OCI-LY3 (cell line): ENCODE measurements at regions not wholly inside any gene's neighbourhood (a gene's known extent, or its start where the extent isn't known, plus 50 kb on each side); places are given as distances from the start of the nearest gene placed in this dataset.

ENCODE experiments used
- H2AFZ ChIP-seq: fragments of 200-600, 300-600 bp; shearing (Covaris generic); 2 replicates; pipeline ENCODE4 v1.6.0; 2014; ENCODE audit warnings: antibody characterized with exemption, low read depth, low read length
- H3K27ac ChIP-seq: fragments of 200-600, 300-600 bp; sonication (generic); 2 replicates; pipeline ENCODE4 v1.5.1; 2014; ENCODE audit warnings: mild to moderate bottlenecking, low read length, moderate library complexity, mixed read lengths
- H3K27me3 ChIP-seq: fragments of 200-600, 300-600 bp; sonication (generic); 2 replicates; pipeline ENCODE4 v1.6.1; 2014; ENCODE audit warnings: low read depth, low read length, mixed read lengths
- H3K36me3 ChIP-seq: fragments of 200-600, 300-600 bp; sonication (generic); replicated peaks from 2 replicates; pipeline ENCODE3; 2014; ENCODE audit warnings: low read depth, low read length, mixed read lengths
- H3K4me1 ChIP-seq: fragments of 300-600, 200-600 bp; sonication (generic); 2 replicates; pipeline ENCODE4 v1.6.1; 2014; ENCODE audit warnings: low read length, mixed read lengths
- H3K4me2 ChIP-seq: fragments of 200-600, 300-600 bp; sonication (generic); 2 replicates; pipeline ENCODE4 v1.6.1; 2014; ENCODE audit warnings: low read length, mixed read lengths
- H3K4me3 ChIP-seq: fragments of 300-600, 200-600 bp; sonication (generic); 2 replicates; pipeline ENCODE4 v1.5.1; 2014; ENCODE audit warnings: antibody characterized with exemption, mild to moderate bottlenecking, low read length, moderate library complexity
- H3K79me2 ChIP-seq: fragments of 300-600, 200-600 bp; shearing (Covaris generic); 2 replicates; pipeline ENCODE4 v1.6.1; 2014; ENCODE audit warnings: mild to moderate bottlenecking, low read length, mixed read lengths
- H3K9ac ChIP-seq: fragments of 300-600, 200-600 bp; shearing (Covaris generic); 2 replicates; pipeline ENCODE4 v1.6.0; 2014; ENCODE audit warnings: mild to moderate bottlenecking, low read length, moderate library complexity
- H3K9me3 ChIP-seq: fragments of 200-600, 300-600 bp; shearing (Covaris generic); 2 replicates; pipeline ENCODE4 v1.6.1; 2014; ENCODE audit warnings: low read length, mixed read lengths; ENCODE audit not compliant: insufficient read depth
- H4K20me1 ChIP-seq: fragments of 200-600, 300-600 bp; sonication (generic); 2 replicates; pipeline ENCODE4 v1.6.1; 2016; ENCODE audit warnings: low read length, mixed read lengths; ENCODE audit not compliant: insufficient read depth
- EZH2phosphoT487 ChIP-seq: fragments of 200-600 bp; shearing (Covaris generic); IDR thresholded peaks from 2 replicates; pipeline ENCODE4 v1.6.1; 2018; ENCODE audit warnings: antibody characterized with exemption, mixed run types, low read depth
- TF ChIP-seq, protein P1 (sequence below): fragments of 200-600, 300-600 bp; sonication (generic); IDR thresholded peaks from 2 replicates; pipeline ENCODE4 v1.5.1; 2014; ENCODE audit warnings: antibody characterized with exemption, low read length, low read depth

- Histone ChIP-seq H3K79me2 (no peaks in the 10 kb centered on the region), H3K4me3 (no peak overlapping the region), H3K27me3 (no peaks in the 10 kb centered on the region), H3K4me2 (no peak overlapping the region), H3K36me3 (no peaks in the 10 kb centered on the region), H3K4me1 (no peaks in the 10 kb centered on the region), H3K9ac (no peak overlapping the region), H2AFZ (no peak overlapping the region), H3K27ac (no peak overlapping the region), H4K20me1 (no peaks in the 10 kb centered on the region), H3K9me3 (no peaks in the 10 kb centered on the region)
- TF ChIP-seq, protein P1, sequence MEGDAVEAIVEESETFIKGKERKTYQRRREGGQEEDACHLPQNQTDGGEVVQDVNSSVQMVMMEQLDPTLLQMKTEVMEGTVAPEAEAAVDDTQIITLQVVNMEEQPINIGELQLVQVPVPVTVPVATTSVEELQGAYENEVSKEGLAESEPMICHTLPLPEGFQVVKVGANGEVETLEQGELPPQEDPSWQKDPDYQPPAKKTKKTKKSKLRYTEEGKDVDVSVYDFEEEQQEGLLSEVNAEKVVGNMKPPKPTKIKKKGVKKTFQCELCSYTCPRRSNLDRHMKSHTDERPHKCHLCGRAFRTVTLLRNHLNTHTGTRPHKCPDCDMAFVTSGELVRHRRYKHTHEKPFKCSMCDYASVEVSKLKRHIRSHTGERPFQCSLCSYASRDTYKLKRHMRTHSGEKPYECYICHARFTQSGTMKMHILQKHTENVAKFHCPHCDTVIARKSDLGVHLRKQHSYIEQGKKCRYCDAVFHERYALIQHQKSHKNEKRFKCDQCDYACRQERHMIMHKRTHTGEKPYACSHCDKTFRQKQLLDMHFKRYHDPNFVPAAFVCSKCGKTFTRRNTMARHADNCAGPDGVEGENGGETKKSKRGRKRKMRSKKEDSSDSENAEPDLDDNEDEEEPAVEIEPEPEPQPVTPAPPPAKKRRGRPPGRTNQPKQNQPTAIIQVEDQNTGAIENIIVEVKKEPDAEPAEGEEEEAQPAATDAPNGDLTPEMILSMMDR: no peak
- TF ChIP-seq EZH2phosphoT487: no peak
Observed at GRCh38 chr5:85288914-85289313, 904.2 kb upstream of the EDIL3 start.

GRCh38 chr5:85293145-85293785, 908.6 kb upstream of the EDIL3 start:
- Histone ChIP-seq H3K36me3 (no peaks in the 10 kb centered on the region), H3K79me2 (no peaks in the 10 kb centered on the region), H2AFZ (no peak overlapping the region), H4K20me1 (no peaks in the 10 kb centered on the region), H3K9me3 (no peaks in the 10 kb centered on the region), H3K27me3 (no peaks in the 10 kb centered on the region), H3K4me2 (no peak overlapping the region), H3K27ac (no peak overlapping the region), H3K4me3 (no peak overlapping the region), H3K4me1 (no peaks in the 10 kb centered on the region), H3K9ac (no peak overlapping the region)
- no peak for TF ChIP-seq EZH2phosphoT487
- TF ChIP-seq, protein P1: no peak

DNA sequence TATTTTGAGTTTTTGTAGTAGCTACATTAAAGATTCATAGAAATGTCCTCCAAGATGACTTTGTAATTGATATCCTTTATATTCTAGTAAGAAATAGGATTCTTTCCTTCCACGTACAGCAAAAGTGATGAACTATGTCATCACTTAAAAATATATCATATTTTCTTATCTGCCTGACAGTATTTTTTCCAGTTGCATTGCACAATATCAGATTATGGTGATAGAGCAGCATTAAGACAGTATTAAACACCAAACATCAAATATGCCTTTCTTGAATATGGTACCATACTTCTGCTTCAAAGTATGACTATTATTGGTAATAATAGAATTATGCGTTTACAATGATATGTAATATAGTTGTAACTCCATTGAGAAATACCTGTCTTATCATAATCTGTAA, 919.8 kb upstream of the EDIL3 start:
- no peaks in the 10 kb centered on the region for H3K27me3 ChIP-seq
- H3K79me2 ChIP-seq: no peaks in the 10 kb centered on the region
- H3K36me3 ChIP-seq: no peaks in the 10 kb centered on the region
- no peak overlapping the region for H2AFZ ChIP-seq
- no peaks in the 10 kb centered on the region for H3K4me1 ChIP-seq
- no peak overlapping the region for H3K27ac ChIP-seq
- H3K4me3 ChIP-seq: no peak overlapping the region
- no peaks in the 10 kb centered on the region for H4K20me1 ChIP-seq
- H3K4me2 ChIP-seq: no peak overlapping the region
- no peak overlapping the region for H3K9ac ChIP-seq
- TF ChIP-seq, protein P1: no peak
- TF ChIP-seq EZH2phosphoT487: no peak
- H3K9me3 ChIP-seq: no peaks in the 10 kb centered on the region

- H3K9me3 ChIP-seq: no peaks in the 10 kb centered on the region
- no peak overlapping the region for H3K9ac ChIP-seq
- H3K79me2 ChIP-seq: no peaks in the 10 kb centered on the region
- no peak for TF ChIP-seq EZH2phosphoT487
- TF ChIP-seq, protein P1: no peak
- H4K20me1 ChIP-seq: no peaks in the 10 kb centered on the region
- H3K4me2 ChIP-seq: no peak overlapping the region
- no peak overlapping the region for H3K4me3 ChIP-seq
- H3K27ac ChIP-seq: no peak overlapping the region
- no peaks in the 10 kb centered on the region for H3K27me3 ChIP-seq
- no peak overlapping the region for H2AFZ ChIP-seq
- no peaks in the 10 kb centered on the region for H3K36me3 ChIP-seq
- H3K4me1 ChIP-seq: no peaks in the 10 kb centered on the region
Observed at GRCh38 chr5:85305766-85306165, 921.1 kb upstream of the EDIL3 start.
